COLO829 (cell line): ENCODE measurements at regions not wholly inside any gene's neighbourhood (a gene's known extent, or its start where the extent isn't known, plus 50 kb on each side); places are given as distances from the start of the nearest gene placed in this dataset.
"Not testable (repeated sequence)": the region's sequence is repeated elsewhere in the genome, so short reads cannot be mapped to it uniquely, and the experiment has no call there.

Experiments
- DNase-seq: peaks from one replicate; pipeline ENCODE4 v3.0.0; 2012; ENCODE audit warnings: low spot score

GRCh38 chr2:19651466-19651865 lies 250.3 kb downstream of the TTC32 start:
- no peak for DNase-seq

- DNase-seq = no peak
These were observed 251.9 kb downstream of the TTC32 start for GRCh38 chr2:19649785-19650380.

- no peak for DNase-seq
These were observed 252.6 kb downstream of the TTC32 start for GRCh38 chr2:19649142-19649541.

DNA sequence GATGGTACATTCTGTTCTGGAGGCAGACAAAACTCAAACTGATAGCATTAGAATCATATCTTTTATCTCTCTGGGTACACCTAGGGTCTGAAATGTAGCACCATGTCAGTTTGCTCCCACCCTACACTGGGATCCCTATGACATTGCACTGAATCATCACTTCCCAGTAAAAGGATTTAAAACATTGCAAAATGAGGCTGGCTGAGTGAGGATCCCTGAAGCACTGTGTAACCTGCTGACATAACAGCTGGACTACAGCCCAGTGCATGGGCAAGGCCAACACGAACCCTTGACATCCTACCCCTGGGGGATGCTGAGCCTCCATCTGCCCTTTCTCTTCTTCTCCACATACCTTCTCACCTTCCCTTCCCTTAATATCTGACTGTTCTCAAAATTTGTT lies 253.2 kb downstream of the TTC32 start:
- no peak for DNase-seq

DNA sequence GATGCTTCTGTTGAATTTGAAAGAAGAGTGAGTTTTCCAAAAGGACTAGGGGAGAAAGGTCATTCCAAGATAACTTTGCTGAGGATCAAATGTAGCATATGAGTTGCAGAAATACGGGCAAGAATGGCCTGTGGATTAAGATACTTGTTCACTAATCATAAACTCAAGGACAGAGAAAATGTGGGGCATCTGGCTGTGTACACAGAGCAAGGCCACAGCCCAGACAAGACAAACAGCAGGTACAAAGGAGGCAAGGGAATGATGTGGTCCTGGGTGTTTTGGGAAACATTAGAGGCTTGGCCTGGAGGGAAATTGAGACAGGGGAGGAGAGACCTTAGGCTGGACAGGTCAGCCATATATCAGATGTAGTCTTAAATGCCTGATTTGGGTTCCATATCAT lies 254.8 kb downstream of the TTC32 start:
- DNase-seq = no peak

DNA sequence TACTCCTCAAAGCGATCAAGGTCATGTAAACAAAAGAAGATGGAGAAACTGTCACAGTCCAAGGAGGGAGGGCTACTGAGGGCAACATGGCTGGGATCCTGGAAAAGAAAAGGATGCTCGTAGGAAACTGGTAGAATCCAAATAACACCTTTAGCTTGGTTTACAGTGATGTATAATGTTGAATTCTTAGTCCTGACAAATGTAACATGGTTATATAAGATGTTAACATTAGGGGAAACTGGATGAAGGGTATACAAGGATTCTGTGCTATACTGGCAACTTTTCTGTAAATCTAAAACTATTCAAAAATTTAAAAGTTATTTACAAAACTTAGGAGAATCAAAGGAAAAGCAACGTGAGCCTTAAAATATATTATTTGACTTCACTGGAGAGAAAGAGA lies 257.0 kb downstream of the TTC32 start:
- DNase-seq = no peak

- DNase-seq = no peak
These were observed 258.7 kb downstream of the TTC32 start for GRCh38 chr2:19643117-19643518.

DNA sequence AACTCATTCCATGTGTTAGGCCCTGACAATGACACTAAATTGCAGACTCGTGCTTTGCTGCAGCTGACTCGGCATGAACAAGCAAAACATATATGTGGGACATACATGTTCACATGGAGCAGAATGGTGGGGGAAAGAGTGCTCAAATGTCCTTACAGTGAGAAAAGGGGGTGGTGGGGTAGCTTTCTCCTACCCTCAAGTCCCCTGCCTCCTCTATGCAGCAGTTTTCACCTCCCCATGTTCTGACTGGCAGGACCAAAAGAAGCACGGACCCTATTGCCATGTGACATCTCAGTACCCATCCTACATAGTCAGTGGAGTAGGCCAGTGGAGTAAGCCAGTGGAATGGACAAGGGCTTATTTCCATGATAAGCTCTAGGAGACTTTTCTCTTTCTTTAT lies 259.3 kb downstream of the TTC32 start:
- DNase-seq = no peak

- no peak for DNase-seq
These were observed 265.8 kb downstream of the TTC32 start for GRCh38 chr2:19635951-19636510.

DNA sequence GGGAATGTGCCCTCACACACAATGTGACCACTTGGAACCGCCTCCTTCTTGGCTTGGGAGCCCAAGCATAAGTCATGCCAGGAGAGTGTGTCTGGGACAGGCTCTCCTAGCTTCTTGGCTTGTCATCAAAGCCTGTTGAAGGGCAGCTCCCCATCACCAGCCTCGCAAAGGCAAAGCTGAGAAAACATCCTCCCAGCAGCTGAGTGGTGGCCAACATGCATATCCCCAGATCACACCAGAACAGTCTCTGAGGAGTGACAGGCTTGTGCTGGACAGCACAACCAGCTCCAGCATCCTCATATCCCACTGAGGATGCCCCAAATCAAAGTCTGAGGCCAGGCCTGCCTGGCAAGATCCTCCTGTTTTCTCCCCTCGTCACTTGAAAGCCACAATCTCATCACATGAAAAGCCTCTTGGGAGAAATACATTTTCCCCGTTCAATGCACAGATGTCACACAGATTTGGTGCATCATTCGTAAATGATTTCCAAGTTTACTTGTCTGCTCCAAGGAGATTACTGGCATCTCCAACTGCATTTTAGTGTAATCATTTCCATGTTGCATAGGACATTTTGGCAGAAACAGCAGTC lies 269.3 kb downstream of the TTC32 start:
- DNase-seq = no peak

GRCh38 chr2:19631871-19632270 lies 269.9 kb downstream of the TTC32 start:
- no peak for DNase-seq

- DNase-seq = no peak
These were observed 270.9 kb downstream of the TTC32 start for GRCh38 chr2:19630921-19631320.

DNA sequence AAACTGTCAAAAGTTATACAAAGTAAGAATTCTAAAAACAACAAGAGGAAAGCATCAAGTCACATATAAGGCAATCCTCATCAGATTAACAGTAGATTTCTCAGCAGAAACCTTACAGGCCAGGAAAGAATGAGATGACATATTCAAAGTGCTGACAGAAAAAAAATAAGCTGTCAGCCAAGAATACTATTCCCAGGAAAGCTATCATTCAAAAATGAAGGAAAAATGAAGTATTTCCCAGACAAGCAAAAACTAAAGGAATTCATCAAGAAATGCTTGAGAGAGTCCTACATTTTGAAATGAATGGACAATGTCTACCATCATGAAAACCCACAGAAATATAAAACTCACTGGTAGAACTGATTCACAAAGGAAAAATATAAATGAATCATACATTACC lies 268.9 kb upstream of the OSR1 start:
- DNase-seq = no peak

- no peak for DNase-seq
These were observed 265.1 kb upstream of the OSR1 start for GRCh38 chr2:19623488-19623887.

DNA sequence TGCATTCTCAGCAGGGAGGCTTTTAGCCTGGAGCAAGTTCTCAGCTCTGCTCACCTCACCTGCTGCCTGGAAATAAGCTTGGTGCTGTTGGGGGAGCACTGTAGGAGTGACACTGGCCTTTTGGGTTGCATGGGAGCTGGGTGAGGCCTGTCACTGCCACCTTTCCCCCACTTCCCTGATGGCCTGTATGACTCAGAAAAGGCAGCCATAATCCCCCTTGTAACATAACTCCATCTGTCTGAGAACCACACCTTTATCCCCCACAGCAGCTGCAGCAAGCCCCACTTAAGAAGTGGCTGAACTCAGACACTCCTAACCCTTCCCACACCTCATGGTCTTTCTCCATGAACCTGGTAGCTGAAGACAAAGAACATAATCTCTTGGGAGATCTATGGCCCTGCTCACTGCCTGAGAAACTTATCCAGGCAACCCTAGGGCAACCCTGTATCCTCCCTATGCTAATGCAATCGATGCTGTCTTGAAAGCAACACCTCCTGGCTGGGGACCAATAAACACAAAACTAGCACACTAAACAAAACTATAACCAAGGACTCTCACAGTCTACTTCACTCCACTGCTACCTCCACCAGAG lies 258.9 kb upstream of the OSR1 start:
- no peak for DNase-seq

DNA sequence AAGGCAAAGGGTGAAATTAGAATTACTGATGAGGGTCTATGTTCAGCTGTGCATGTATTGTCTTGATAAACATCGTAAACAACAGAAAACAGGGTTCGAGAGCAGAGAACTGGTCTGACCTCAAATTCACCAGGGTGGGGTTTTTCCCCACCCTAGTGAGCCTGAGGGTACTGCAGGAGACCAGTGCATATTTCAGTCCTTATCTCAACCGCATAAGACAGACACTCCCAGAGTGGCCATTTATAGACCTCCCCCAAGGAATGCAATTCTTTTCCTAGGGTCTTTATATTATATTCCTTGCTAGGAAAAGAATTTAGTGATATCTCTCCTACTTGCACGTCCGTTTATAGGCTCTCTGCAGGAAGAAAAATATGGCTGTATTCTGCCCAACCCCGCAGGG lies 257.0 kb upstream of the OSR1 start:
- not testable (repeated sequence) for DNase-seq

DNA sequence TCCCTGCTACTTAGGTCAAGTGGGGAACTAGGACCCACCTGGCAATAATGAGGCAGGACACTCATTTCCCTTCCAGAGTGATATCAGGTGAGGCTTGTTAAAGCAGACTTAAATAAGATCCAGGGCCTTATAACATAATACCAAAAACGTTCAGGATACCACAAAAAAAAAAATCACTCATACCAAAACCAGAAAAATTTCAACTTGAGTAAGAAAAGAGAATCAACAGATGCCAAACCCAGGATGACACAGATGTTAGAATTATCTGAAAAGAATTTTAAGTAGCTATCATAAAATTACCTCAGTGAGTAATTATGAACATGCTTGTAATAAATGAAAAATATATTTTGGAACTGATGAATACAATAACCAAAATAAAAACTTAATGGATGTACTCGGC lies 255.6 kb upstream of the OSR1 start:
- no peak for DNase-seq

- DNase-seq = no peak
These were observed 253.3 kb upstream of the OSR1 start for GRCh38 chr2:19611491-19612332.

GRCh38 chr2:19609266-19609665 lies 250.8 kb upstream of the OSR1 start:
- no peak for DNase-seq

DNA sequence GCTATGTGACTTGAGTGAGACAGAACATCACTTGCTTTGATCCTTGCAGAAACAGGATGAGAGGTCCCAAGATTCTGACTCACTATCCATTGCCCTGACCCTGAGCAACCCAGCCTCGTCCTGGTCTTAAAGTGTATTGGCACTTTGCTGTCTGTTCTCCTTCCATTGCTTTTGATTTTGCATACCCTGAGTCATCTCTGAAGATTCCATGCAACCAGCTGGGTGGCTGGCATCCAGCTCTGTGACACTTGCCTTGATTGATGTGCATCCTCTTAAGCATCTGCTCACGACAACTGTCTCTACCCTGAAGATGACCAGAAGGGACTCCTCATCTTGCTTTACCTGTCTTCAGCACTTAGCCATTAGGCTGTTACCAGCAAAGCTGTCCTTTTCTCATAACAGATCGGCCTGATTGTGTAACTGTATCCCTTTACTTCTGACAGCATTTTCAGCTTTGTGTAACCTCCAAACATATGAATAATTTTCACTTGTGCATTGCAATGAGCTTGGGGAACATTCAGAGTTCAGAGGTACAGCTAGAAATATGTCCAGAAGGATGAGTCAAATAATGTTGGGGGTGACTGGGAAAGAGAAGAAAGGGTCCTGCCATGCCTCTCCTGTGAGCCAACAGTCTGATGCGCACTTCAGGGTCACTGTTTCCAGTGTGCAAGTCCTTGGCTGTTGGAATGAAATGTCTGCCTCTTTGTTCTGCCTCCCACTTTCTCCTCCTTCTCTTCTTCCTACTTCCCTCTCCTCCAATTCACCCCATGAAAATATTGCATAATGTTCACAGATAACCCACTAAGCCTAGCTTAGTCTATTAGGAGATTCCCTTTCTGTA lies 249.7 kb upstream of the OSR1 start:
- no peak for DNase-seq

DNA sequence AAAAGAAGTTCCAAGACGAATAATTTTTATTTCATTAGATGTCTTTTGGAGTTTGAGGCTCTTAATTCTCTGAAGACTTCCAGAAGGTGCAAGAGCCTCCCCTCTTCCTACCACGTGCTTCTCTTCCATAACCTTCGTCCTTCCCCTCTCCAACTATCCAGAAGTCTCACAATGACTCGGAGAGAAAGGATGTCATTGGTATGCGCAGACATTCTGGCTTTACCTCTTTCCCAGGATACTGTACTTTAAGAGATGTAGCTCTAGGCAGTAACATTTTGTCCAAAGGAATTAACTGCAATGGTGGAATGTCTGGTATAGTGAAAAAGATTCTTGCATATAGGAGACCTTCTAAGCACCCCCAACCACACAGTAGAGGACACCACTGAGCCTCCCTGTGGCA lies 249.0 kb upstream of the OSR1 start:
- no peak for DNase-seq

- DNase-seq = no peak
These were observed 242.6 kb upstream of the OSR1 start for GRCh38 chr2:19600982-19601381.
